Left lung (tissue), 4 donors: ENCODE measurements at regions not wholly inside any gene's neighbourhood (a gene's known extent, or its start where the extent isn't known, plus 50 kb on each side); places are given as distances from the start of the nearest gene placed in this dataset.
A peak's percentile ranks its signal among the peaks of the same experiment; 100 is the strongest.

Experiments used
- ATAC-seq: fragments of 200-7000 bp; cut with Tn5 transposase; one replicate; pipeline ENCODE4 v1.9.1; 2020; ENCODE audit warnings: moderate library complexity
- DNase-seq, 4 donors: peaks; one replicate each; pipeline ENCODE4 v3.0.0-alpha.2; 2013 to 2020
- H3K27ac ChIP-seq, 2 donors: fragments of 200-600 bp; sonication (generic) in 1 of 2; one replicate each; pipeline versions ENCODE4 v1.5.0 to v1.8.0; 2020 to 2021
- H3K27me3 ChIP-seq, 2 donors: fragments of 200-600 bp; sonication (generic) in 1 of 2; one replicate each; pipeline versions ENCODE4 v1.5.0 to v1.8.0; 2020 to 2021
- H3K36me3 ChIP-seq, 2 donors: fragments of 200-600 bp; sonication (generic) in 1 of 2; one replicate each; pipeline versions ENCODE4 v1.5.0 to v1.8.0; 2020 to 2021
- H3K4me1 ChIP-seq, 2 donors: fragments of 200-600 bp; one replicate each; pipeline ENCODE4 v1.8.0; 2021
- H3K4me3 ChIP-seq, 2 donors: fragments of 200-600 bp; sonication (generic) in 1 of 2; one replicate each; pipeline versions ENCODE4 v1.5.0 to v1.8.0; 2020 to 2021; ENCODE audit warnings: mild to moderate bottlenecking in 1 of 2
- H3K9me3 ChIP-seq, 2 donors: fragments of 200-600 bp; sonication (generic) in 1 of 2; one replicate each; pipeline versions ENCODE4 v1.5.0 to v1.8.0; 2020 to 2021
- intact Hi-C, 2 donors: fragments of 100-400 bp; cut with DNase I; formaldehyde crosslinking; loops; one replicate each; pipeline versions ENCODE4 v1.11.2 to v1.14.2; 2022
- TF ChIP-seq, protein P1 (sequence below), 2 donors: fragments of 200-600 bp; sonication (generic) in 1 of 2; IDR thresholded peaks; one replicate each; pipeline versions ENCODE4 v1.5.0 to v1.8.0; 2021; ENCODE audit warnings: antibody characterized with exemption in 2 of 2
- donor health status: DM: no; HTN: yes; CAD: no.
- donor health status: DM: no; HTN: no; CAD: no.

DNA sequence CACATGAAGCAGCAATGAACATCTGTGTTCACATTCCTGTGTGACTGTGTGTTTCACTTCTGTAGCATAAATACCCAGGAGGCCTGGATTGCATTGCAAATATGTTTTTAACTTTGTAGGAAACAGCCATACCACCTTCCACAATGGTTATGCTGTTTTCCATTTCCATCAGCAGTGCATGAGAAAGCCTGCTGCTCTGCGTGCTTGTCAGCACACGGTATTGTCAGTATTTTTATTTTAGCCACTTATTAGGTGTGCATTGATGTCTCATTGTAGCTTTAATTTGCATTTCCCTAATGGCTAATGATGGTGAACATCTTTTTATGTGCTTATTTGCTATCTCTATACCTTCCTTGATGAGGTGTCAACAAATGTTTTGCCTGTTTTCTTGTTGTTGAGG lies 355.9 kb downstream of the TRIML1 start:
- no peak for ATAC-seq

DNA sequence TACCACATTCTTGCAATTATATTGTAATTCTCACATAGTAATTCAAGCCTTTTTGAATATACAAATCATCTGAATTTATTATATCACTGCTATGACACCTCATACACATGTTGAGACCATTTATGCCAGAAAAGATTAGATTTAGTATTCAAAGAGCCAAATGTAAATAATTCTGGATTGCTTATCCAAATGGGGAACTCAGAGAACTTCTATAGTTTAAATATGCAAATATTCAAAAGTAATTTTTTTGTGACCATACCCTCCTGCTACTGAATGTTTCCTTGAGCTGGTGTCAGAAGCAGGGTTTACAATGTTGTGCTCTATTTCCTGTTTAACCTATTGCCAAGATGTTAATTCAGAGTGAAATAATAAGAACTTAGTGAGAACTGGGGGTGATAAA lies 372.2 kb downstream of the TRIML1 start:
- Histone ChIP-seq H3K9me3 (peaks cover 0 to 2% of the 10 kb centered on the region in 2 donors), H3K4me3 (no peak overlapping the region), H3K36me3 (no peaks in the 10 kb centered on the region), H3K4me1 (no peaks in the 10 kb centered on the region), H3K27me3 (no peaks in the 10 kb centered on the region), H3K27ac (no peak overlapping the region)
- DNase-seq = peak in 2 of 4 donors; percentile 15 to 32
- ATAC-seq = no peak
- TF ChIP-seq, protein P1, sequence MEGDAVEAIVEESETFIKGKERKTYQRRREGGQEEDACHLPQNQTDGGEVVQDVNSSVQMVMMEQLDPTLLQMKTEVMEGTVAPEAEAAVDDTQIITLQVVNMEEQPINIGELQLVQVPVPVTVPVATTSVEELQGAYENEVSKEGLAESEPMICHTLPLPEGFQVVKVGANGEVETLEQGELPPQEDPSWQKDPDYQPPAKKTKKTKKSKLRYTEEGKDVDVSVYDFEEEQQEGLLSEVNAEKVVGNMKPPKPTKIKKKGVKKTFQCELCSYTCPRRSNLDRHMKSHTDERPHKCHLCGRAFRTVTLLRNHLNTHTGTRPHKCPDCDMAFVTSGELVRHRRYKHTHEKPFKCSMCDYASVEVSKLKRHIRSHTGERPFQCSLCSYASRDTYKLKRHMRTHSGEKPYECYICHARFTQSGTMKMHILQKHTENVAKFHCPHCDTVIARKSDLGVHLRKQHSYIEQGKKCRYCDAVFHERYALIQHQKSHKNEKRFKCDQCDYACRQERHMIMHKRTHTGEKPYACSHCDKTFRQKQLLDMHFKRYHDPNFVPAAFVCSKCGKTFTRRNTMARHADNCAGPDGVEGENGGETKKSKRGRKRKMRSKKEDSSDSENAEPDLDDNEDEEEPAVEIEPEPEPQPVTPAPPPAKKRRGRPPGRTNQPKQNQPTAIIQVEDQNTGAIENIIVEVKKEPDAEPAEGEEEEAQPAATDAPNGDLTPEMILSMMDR (IDR thresholded peaks at IDR 0.05) = no peak
- intact Hi-C loops = no loop called here

More for the DNA sequence above, 355.9 kb downstream of the TRIML1 start:
- no peak for DNase-seq
- Histone ChIP-seq H3K36me3 (no peaks in the 10 kb centered on the region), H3K4me1 (no peaks in the 10 kb centered on the region), H3K4me3 (no peak overlapping the region), H3K27me3 (no peaks in the 10 kb centered on the region), H3K27ac (no peak overlapping the region), H3K9me3 (peaks cover 0 to 20% of the 10 kb centered on the region in 2 donors)
- TF ChIP-seq, protein P1 (IDR thresholded peaks at IDR 0.05) = no peak
- intact Hi-C loops = no loop called here

DNA sequence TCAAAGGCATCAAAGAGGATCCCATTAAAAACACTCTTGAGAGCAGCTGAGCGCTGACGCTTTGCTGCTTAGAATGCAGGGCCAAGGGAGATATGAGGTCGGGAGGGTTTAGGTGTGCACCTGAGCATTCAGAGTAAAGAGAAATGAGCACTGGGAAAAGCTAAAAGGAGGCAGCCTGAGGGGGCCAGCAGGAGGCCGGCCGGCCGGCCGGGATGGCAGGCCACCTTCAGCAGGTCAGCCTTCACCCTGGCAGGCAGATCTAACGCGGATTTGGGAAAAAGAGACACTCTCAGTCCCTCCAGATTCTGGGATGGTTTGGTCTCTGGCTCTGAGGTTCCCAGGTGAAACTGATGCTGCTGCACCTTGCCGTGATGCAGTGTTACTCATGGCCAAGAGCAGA lies 393.5 kb downstream of the TRIML1 start:
- Histone ChIP-seq H3K9me3 (peaks cover 0 to 5% of the 10 kb centered on the region in 2 donors), H3K36me3 (no peaks in the 10 kb centered on the region), H3K27ac (no peak overlapping the region), H3K4me3 (no peak overlapping the region), H3K27me3 (no peaks in the 10 kb centered on the region), H3K4me1 (no peaks in the 10 kb centered on the region)
- DNase-seq (no peak), ATAC-seq (no peak)
- intact Hi-C loops = no loop called here
- TF ChIP-seq, protein P1 (IDR thresholded peaks at IDR 0.05) = no peak

DNA sequence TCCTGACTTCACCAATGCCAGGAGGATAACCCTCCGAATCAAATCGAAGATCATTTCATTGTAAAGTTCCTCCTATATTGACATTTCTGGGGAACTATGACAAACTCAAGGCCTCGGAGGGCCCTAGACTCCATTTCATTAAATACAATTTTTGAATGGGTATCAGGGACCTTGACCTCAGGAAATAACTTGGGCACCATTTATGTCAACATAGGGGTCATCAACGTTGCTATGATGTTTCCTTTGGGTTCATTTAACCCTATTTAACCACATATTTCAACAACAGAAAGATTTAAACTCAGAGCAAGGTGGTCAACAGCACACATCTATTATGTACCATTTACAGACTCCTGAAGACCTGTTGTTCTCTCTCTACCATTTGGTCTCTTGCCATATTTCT lies 395.1 kb downstream of the TRIML1 start:
- Histone ChIP-seq H3K27ac (no peak overlapping the region), H3K4me1 (no peaks in the 10 kb centered on the region)
- ATAC-seq = no peak

DNA sequence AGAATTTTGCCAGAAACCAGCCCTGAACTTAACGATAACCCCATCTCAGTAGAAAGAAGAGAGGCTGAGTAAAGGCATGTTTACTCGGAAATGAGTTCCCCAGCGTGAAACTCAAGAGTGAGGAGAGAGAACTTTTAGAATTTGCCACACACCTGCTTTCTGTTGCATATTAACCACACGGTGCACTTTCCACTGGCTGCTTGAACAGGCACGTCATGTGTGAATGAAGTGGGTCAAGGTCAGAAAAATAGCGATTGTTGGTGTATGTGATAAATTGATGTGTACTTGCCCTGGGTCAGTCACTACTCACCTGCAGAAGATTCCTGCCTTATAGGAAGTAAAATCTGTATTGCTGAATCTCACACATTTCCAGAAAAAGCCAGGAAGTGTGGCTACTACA lies 395.7 kb downstream of the TRIML1 start:
- no peaks in the 10 kb centered on the region for H3K4me1 ChIP-seq
- no peak overlapping the region for H3K27ac ChIP-seq
- H3K4me3 ChIP-seq = no peak overlapping the region
- H3K27me3 ChIP-seq = no peaks in the 10 kb centered on the region
- H3K9me3 ChIP-seq = peaks cover 0 to 22% of the 10 kb centered on the region in 2 donors
- no peaks in the 10 kb centered on the region for H3K36me3 ChIP-seq
- ATAC-seq (no peak), DNase-seq (peak in 1 of 4 donors; percentile 18)
- TF ChIP-seq, protein P1 (IDR thresholded peaks at IDR 0.05) = no peak
- intact Hi-C loops = no loop called here

More for the DNA sequence above, 395.1 kb downstream of the TRIML1 start:
- DNase-seq = no peak
- Histone ChIP-seq H3K9me3 (peaks cover 0 to 19% of the 10 kb centered on the region in 2 donors), H3K36me3 (no peaks in the 10 kb centered on the region), H3K4me3 (no peak overlapping the region), H3K27me3 (no peaks in the 10 kb centered on the region)
- intact Hi-C loops = no loop called here
- TF ChIP-seq, protein P1 (IDR thresholded peaks at IDR 0.05) = no peak
